AG08396 (cell line): ENCODE measurements at regions not wholly inside any gene's neighbourhood (a gene's known extent, or its start where the extent isn't known, plus 50 kb on each side); places are given as distances from the start of the nearest gene placed in this dataset.

ENCODE experiments used
- DNase-seq: peaks from one replicate; pipeline ENCODE4 v3.0.0; 2012; ENCODE audit warnings: low spot score, mixed read lengths

GRCh38 chr14:104514156-104514848 lies 65.3 kb upstream of the C14orf180 start:
- no peak for DNase-seq

DNA sequence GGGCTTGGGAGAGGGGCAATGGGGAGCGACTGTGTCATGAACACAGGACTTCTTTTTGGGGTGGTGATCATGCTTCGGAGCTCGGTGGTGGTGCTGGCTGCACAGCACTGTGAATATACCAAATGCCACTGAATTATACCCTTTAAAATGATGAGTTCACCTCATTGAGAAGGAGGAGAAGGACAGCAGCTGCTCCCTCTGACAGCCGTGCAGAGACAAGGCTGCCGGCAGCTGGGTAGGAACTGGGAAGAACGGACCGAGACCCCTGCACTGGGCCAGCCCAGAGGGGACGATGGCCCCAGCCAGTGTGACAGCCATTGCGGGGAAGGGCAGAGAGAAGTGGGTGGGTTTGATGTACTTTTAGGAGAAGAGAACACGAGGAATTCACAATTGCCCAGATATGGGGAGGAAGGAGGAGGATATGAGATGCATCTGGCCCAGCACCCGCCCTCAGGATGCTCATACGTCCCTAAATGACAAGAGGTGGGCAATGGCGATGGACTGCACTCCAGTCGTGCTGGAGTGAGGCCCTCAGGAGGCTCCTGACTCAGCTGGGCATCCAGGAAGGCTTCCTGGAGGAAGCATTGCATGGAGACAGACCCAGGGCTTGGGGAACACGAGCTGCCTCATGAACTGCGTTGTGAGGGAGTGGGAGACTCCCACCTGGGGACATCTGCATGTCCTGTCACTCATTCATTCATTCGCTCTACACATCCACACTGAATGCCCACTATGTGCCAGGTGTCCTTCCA lies 64.3 kb upstream of the C14orf180 start:
- no peak for DNase-seq

DNA sequence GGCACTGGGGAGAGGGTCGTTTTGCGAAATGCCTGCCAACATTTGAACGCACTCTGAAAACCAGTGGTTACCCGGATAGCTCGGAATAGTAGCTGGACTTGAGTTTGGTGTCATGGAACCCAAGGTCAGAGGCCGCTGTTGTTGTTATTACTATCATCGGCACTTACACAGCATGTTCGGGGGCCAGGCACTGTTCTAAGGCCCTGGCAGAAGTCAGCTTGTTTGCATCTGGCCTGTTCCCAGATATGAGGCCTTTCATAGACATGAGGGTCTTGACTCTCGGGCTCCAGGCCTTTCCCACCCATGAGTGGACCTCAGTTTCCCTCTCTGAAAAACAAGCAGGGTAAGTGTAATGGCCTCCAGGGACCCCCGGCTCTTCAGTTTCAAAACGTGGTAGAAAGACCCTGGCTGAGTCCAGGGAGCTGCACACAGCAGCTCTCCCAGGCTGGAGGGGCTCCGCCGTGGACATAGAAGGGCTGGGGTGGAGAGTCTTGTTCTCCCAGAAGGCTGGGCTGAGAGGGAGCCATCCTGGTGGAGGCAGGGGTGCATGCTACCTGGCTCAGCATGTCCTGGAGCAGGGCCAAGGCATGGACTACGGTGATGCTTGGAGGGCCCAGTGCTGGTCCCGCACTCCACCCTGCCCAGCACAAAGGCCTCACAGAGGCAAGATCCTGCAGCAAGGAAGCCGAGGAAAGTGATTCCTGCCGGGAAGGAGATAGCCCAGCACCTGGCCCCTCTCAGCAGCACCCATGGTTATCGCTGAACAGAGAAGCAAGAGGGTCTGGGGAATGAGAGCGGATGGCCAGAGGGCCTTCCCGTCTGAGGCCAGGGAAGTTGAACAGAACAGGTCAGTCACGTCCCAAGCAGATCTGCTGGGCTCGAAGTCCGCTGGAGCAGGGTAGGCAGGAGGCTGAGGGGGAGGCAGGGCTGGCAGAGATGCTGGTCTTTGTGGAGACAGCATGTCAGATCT lies 63.5 kb upstream of the C14orf180 start:
- no peak for DNase-seq

DNA sequence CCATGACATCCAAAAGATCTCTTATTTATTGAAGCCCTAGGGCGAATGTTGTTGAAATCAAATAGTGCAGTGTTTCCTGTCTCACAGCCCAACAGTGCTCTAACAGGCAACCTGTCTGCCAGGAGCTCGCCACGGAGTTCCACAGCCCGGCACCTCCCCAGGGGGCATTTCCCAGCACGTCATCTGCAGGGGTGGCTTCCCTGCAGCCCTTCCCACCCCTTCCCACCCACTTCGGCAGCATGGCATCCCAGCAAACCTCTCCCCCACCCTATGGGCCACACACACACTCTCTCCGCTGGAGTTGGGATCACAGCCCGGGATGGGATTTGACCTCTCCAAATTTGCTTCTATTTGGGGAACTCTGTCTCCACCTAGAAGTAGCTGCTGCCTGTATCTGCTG lies 62.7 kb upstream of the C14orf180 start:
- no peak for DNase-seq

DNA sequence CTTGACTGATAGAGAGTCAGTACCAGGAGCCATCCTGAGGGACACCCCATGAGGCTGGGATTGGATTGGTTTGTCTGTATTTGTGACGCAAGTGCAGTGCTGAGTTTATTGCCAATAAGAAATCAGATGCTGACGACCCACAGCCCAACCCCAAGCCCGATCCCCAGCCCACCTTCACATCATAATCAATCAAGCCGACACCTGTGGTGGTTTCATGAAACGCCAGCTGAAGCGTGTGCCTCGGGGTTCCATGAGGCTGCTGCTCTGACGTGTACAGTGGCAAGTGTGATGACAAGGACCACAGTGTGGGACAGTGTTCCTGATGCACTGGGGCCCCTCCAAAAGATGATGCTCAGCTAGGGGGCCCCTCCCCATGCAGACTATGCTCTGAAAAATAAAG lies 62.1 kb upstream of the C14orf180 start:
- no peak for DNase-seq

- DNase-seq, result no peak
Measured at GRCh38 chr14:104517867-104518266, 61.7 kb upstream of the C14orf180 start.

- DNase-seq, result no peak
Measured at GRCh38 chr14:104518659-104519350, 60.8 kb upstream of the C14orf180 start.

- DNase-seq, result no peak
Measured at GRCh38 chr14:104519721-104520120, 59.8 kb upstream of the C14orf180 start.

DNA sequence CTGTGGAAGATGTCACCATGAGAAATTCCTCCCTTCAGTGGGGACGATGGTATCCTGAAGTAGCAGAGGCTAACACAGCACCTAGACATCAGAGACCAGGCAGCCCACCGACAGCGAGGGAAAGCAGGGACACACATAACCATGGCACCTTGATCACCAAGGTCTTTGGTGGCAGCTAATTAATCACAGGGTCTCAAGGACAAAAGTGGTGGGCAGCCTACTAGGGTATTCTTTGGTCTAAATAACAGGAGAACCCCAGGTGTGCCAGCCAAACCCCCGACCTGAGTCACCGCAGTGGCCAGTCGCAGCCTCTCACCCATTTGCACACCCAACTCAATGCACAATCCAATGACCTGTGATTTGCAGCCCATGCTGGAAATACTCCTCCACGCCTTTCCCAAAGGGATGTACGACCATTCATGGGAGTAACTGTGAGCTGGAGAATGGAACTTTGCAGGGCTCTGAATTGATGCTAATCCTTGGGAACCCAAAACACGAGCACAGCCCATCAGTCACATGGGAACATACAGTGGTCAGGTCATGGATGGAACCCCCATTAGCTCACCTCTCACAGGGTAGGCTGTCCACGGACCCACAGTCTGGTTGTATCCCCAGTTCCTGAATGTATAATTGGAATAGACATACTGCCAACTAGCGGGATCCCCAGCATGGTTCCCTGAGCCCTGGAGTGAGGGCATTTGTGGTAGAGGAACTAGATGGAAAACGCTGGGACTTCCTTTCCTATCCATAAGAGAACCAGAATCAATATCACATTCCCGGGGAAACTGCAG lies 58.7 kb upstream of the C14orf180 start:
- DNase-seq, result no peak

DNA sequence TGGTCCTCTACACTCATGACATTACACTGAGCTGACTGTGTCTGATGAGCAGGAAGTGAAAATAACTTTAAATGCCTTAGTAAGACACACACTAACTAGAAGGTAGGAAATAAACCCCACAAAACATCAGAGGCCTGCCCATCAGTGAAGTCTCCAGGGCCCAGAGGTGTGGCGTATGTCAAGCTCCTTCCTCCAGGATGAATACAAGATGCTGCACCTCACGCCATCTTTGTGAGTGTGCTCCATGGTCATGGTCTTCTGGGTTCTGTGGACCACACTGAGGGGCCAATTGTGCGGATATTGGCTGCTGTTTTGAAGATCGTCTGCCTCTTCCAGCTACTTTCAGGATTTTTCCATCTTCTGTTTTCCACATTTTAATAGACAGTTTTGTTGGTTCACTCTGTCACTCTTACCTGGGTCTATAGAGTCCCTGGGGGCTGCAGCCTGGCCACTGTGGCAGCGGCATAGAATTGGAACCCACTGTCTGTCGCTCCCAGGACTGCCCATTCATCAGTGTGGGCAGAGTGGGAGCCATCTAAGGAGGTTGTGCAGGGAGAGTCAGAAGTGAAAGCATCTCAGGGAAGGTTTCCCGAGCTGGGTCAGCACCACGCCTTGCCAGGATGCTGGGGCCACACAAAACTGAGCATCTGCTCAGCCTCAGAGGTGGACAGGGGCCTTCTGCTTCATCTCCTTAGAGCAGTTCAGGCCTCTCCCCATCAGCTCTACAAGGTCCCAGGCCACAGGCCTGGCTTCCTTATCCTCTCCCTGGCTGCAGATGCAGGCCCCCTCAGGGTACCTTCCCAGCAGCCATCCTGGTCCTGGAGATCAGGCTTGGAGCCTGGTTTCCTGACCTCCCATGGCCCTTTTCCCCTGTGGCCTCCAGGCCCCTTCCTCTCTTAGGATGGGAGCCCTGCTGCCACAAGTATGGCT lies 57.5 kb upstream of the C14orf180 start:
- no peak for DNase-seq

DNA sequence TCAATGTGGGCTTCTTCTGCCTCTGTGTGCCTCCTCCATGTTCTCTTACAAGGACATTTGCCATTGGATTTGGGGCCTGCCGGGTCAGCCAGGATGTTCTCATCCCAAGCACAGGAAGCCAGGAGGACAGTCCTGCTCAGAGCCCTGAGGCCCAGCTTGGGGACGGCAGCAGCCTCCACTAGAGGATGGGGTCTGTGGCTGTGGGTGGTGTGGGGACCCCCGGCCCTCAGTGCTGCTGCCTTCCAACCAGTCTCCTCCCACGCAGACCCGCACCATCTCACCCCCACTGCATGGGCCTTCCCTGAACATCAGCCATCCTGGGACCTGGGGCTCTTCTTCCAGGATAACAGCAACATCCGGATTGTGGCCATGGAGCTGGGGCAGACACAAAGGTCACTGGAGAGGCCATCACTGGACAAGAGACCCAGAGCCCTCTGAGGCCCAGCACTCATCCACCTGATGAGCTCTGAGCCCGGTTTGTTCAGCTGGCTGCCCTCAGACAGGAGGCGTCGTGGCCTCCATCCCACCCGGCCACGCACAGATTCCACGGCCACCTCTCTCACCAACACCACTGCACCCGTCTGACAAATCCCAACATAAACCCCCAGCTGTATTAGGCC lies 56.5 kb upstream of the C14orf180 start:
- DNase-seq, result no peak

DNA sequence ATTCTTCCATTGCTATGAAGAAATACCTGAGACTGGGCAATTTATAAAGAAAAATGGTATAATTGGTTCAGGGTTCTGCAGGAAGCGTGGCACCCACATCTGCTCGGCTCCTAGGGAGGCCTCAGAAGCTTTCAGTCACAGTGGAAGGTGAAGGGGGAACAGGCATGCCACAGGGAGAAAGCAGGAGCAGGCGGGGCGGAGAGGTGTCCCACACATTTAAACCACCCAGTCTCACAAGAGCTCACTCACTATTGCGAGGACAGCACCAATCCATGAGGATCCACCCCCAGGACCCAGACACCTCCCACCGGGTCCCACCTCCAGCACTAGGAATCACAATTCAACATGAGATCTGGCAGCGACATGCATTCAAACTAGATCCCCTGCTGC lies 56.0 kb upstream of the C14orf180 start:
- DNase-seq, result no peak

GRCh38 chr14:104524726-104525125 lies 54.8 kb upstream of the C14orf180 start:
- no peak for DNase-seq

DNA sequence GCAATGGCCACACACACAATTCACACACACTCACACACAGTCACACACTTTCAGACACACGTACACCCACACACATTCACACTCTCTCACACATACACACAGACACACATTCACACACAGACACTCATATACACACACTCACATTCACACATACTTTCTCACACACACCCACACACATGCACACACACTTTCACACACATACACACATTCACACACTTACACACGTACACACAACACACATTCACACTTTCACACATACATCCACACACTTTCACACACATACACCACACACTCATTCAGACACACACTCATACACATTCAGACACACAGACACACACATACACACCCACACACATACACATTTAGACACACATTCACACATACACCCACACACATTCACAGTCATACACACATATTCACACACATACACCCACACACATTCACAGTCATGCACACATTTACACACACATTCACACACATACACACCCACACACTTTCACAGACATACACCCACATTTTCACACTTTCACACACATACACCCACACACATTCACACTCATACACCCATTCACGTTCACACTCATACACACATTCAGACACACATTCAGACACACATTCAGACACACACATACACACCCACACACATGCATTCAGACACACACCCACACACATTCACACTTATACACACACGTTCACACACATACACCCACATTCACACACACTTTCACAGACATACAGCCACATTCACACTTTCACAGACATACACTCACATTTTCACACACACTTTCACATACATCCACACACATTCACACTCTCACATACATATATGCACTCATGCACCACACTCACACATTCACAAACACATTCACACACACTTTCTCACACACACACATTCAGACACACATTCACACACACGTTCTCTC lies 52.6 kb upstream of the C14orf180 start:
- no peak for DNase-seq

GRCh38 chr14:104527857-104528459 lies 51.6 kb upstream of the C14orf180 start:
- no peak for DNase-seq

GRCh38 chr14:104528496-104528895 lies 51.1 kb upstream of the C14orf180 start:
- no peak for DNase-seq
